ENCODE measurements at regions not wholly inside any gene's neighbourhood (a gene's known extent, or its start where the extent isn't known, plus 50 kb on each side); places are given as distances from the start of the nearest gene placed in this dataset.
"Not testable (repeated sequence)": the region's sequence is repeated elsewhere in the genome, so short reads cannot be mapped to it uniquely, and the experiment has no call there.

GRCh38 chr5:107765805-107766063, 95.0 kb upstream of the EFNA5 start:
- no peaks in the 10 kb centered on the region for H3K27me3 Mint-ChIP-seq
- ATAC-seq (ENCODE audit: low read depth) (no peak), DNase-seq (ENCODE audit: low spot score in 2 of 2) (no peak)
- H3K4me1 Mint-ChIP-seq = no peaks in the 10 kb centered on the region
- no peaks in the 10 kb centered on the region for H3K36me3 Mint-ChIP-seq
- no peaks in the 10 kb centered on the region for H3K9me3 Mint-ChIP-seq
- no peak overlapping the region for H3K4me3 Mint-ChIP-seq
- no peak overlapping the region for H3K27ac Mint-ChIP-seq

- Mint-ChIP-seq H3K27me3 (no peaks in the 10 kb centered on the region), H3K4me1 (no peaks in the 10 kb centered on the region), H3K27ac (no peak overlapping the region), H3K36me3 (no peaks in the 10 kb centered on the region), H3K4me3 (no peak overlapping the region), H3K9me3 (no peaks in the 10 kb centered on the region)
- ATAC-seq (ENCODE audit: low read depth) (no peak), DNase-seq (ENCODE audit: low spot score in 2 of 2) (no peak)
Measured at GRCh38 chr5:107764976-107765804, 94.5 kb upstream of the EFNA5 start.

GRCh38 chr5:107764282-107764681, 93.5 kb upstream of the EFNA5 start:
- Mint-ChIP-seq H3K27ac (no peak overlapping the region), H3K4me3 (no peak overlapping the region), H3K9me3 (no peaks in the 10 kb centered on the region), H3K27me3 (no peaks in the 10 kb centered on the region), H3K36me3 (no peaks in the 10 kb centered on the region), H3K4me1 (no peaks in the 10 kb centered on the region)
- ATAC-seq (ENCODE audit: low read depth) (no peak), DNase-seq (ENCODE audit: low spot score in 2 of 2) (no peak)

- peaks cover 2% of the 10 kb centered on the region for H3K9me3 Mint-ChIP-seq
- H3K27ac Mint-ChIP-seq = no peak overlapping the region
- H3K36me3 Mint-ChIP-seq = no peaks in the 10 kb centered on the region
- no peaks in the 10 kb centered on the region for H3K4me1 Mint-ChIP-seq
- no peak overlapping the region for H3K4me3 Mint-ChIP-seq
- DNase-seq (ENCODE audit: low spot score in 2 of 2) (no peak), ATAC-seq (ENCODE audit: low read depth) (no peak)
- H3K27me3 Mint-ChIP-seq = peaks cover 4% of the 10 kb centered on the region
Measured at GRCh38 chr5:107753427-107753826, 82.7 kb upstream of the EFNA5 start.

GRCh38 chr5:107744418-107745330, 73.9 kb upstream of the EFNA5 start:
- no peak for ATAC-seq (ENCODE audit: low read depth)
- Mint-ChIP-seq H3K27me3 (peaks cover 4% of the 10 kb centered on the region), H3K36me3 (no peaks in the 10 kb centered on the region), H3K4me1 (no peaks in the 10 kb centered on the region), H3K27ac (no peak overlapping the region), H3K9me3 (peaks cover 7% of the 10 kb centered on the region), H3K4me3 (no peak overlapping the region)
- DNase-seq (ENCODE audit: low spot score in 2 of 2) = no peak

- Mint-ChIP-seq H3K36me3 (no peaks in the 10 kb centered on the region), H3K9me3 (peaks cover 7% of the 10 kb centered on the region), H3K27me3 (peaks cover 4% of the 10 kb centered on the region), H3K4me1 (no peaks in the 10 kb centered on the region), H3K4me3 (no peak overlapping the region), H3K27ac (no peak overlapping the region)
- DNase-seq (ENCODE audit: low spot score in 2 of 2) (no peak), ATAC-seq (ENCODE audit: low read depth) (no peak)
Measured at GRCh38 chr5:107743373-107744000, 72.8 kb upstream of the EFNA5 start.

GRCh38 chr5:107739661-107740060, 68.9 kb upstream of the EFNA5 start:
- no peak overlapping the region for H3K4me3 Mint-ChIP-seq
- no peak for ATAC-seq (ENCODE audit: low read depth)
- DNase-seq (ENCODE audit: low spot score in 2 of 2) = no peak
- H3K36me3 Mint-ChIP-seq = no peaks in the 10 kb centered on the region
- H3K4me1 Mint-ChIP-seq = no peaks in the 10 kb centered on the region
- H3K27me3 Mint-ChIP-seq = peaks cover 7% of the 10 kb centered on the region
- peaks cover 9% of the 10 kb centered on the region for H3K9me3 Mint-ChIP-seq
- no peak overlapping the region for H3K27ac Mint-ChIP-seq

GRCh38 chr5:107736638-107737037, 65.9 kb upstream of the EFNA5 start:
- no peak overlapping the region for H3K27ac Mint-ChIP-seq
- H3K4me1 Mint-ChIP-seq = no peaks in the 10 kb centered on the region
- peaks cover 3% of the 10 kb centered on the region for H3K27me3 Mint-ChIP-seq
- no peaks in the 10 kb centered on the region for H3K36me3 Mint-ChIP-seq
- no peak overlapping the region for H3K4me3 Mint-ChIP-seq
- H3K9me3 Mint-ChIP-seq = peaks cover 5% of the 10 kb centered on the region
- ATAC-seq (ENCODE audit: low read depth) (no peak), DNase-seq (ENCODE audit: low spot score in 2 of 2) (no peak)

- DNase-seq (ENCODE audit: low spot score in 2 of 2); H3K27me3 Mint-ChIP-seq; H3K27ac Mint-ChIP-seq; H3K36me3 Mint-ChIP-seq; H3K4me1 Mint-ChIP-seq; H3K9me3 Mint-ChIP-seq; H3K4me3 Mint-ChIP-seq: not testable (repeated sequence)
- ATAC-seq (ENCODE audit: low read depth) = peak; percentile 62
Measured at GRCh38 chr5:107736089-107736488, 65.4 kb upstream of the EFNA5 start.

- Mint-ChIP-seq H3K9me3 (peaks cover 2% of the 10 kb centered on the region), H3K27ac (no peak overlapping the region), H3K4me3 (no peak overlapping the region), H3K36me3 (no peaks in the 10 kb centered on the region), H3K4me1 (no peaks in the 10 kb centered on the region), H3K27me3 (peaks cover 3% of the 10 kb centered on the region)
- ATAC-seq (ENCODE audit: low read depth) (no peak), DNase-seq (ENCODE audit: low spot score in 2 of 2) (no peak)
Measured at GRCh38 chr5:107735558-107735957, 64.8 kb upstream of the EFNA5 start.

- DNase-seq (ENCODE audit: low spot score in 2 of 2) (no peak), ATAC-seq (ENCODE audit: low read depth) (no peak)
- H3K36me3 Mint-ChIP-seq = no peaks in the 10 kb centered on the region
- peaks cover 15% of the 10 kb centered on the region for H3K9me3 Mint-ChIP-seq
- H3K27me3 Mint-ChIP-seq = no peaks in the 10 kb centered on the region
- no peaks in the 10 kb centered on the region for H3K4me1 Mint-ChIP-seq
- H3K27ac Mint-ChIP-seq = no peak overlapping the region
- no peak overlapping the region for H3K4me3 Mint-ChIP-seq
Measured at GRCh38 chr5:107726896-107727295, 56.2 kb upstream of the EFNA5 start.

- no peaks in the 10 kb centered on the region for H3K27me3 Mint-ChIP-seq
- no peak for ATAC-seq (ENCODE audit: low read depth)
- DNase-seq (ENCODE audit: low spot score in 2 of 2) = no peak
- H3K4me3 Mint-ChIP-seq = no peak overlapping the region
- no peaks in the 10 kb centered on the region for H3K36me3 Mint-ChIP-seq
- no peaks in the 10 kb centered on the region for H3K4me1 Mint-ChIP-seq
- H3K27ac Mint-ChIP-seq = no peak overlapping the region
- H3K9me3 Mint-ChIP-seq = peaks cover 29% of the 10 kb centered on the region
Measured at GRCh38 chr5:107724642-107725041, 53.9 kb upstream of the EFNA5 start.

GRCh38 chr5:107721241-107721640, 50.5 kb upstream of the EFNA5 start:
- not testable (repeated sequence) for H3K4me3 Mint-ChIP-seq; DNase-seq (ENCODE audit: low spot score in 2 of 2); H3K27me3 Mint-ChIP-seq; H3K4me1 Mint-ChIP-seq; H3K27ac Mint-ChIP-seq; ATAC-seq (ENCODE audit: low read depth); H3K36me3 Mint-ChIP-seq
- peaks cover 34% of the 10 kb centered on the region for H3K9me3 Mint-ChIP-seq
